ENCODE measurements at regions not wholly inside any gene's neighbourhood (a gene's known extent, or its start where the extent isn't known, plus 50 kb on each side); places are given as distances from the start of the nearest gene placed in this dataset.

GRCh38 chr21:38734646-38735365, 70.9 kb upstream of the ETS2 start:
- H3K4me2 ChIP-seq (ENCODE audit: insufficient read depth, low read length): peak overlapping the region; percentile 85
- dilution Hi-C loops (cut with MboI; ENCODE audit: extremely low pct_ligation_motif_present, low sequenced_read_pairs) (loop anchor here (25.0 kb wide), 1 partner anchor 427 kb away; no protein-coding TSS in a partner anchor), intact Hi-C loops (cut with micrococcal nuclease) (loop anchor here (1.0 to 5.0 kb wide), 8 partner anchors 62 to 440 kb away; partner anchors contain the start of gene ETS2)
- no peaks in the 10 kb centered on the region for H3K79me2 ChIP-seq (ENCODE audit: control insufficient read depth, insufficient read depth, low read length)
- TF ChIP-seq FOS (IDR thresholded peaks at IDR 0.05; ENCODE audit: borderline replicate concordance, insufficient read depth, low read length) (no peak), GATA2 (IDR thresholded peaks at IDR 0.05; ENCODE audit: insufficient read depth, insufficient read length, low read depth, low read length) (no peak), POLR2AphosphoS5 (IDR thresholded peaks at IDR 0.05; ENCODE audit: insufficient read depth, low read depth, low read length) (no peak), MYC (IDR thresholded peaks at IDR 0.05; ENCODE audit: low read depth, low read length) (no peak), POLR2A (IDR thresholded peaks at IDR 0.05; ENCODE audit: low read depth, low read length) (no peak), EZH2 (IDR thresholded peaks at IDR 0.05; ENCODE audit: borderline replicate concordance, low read depth, low read length, severe bottlenecking) (no peak)
- TF ChIP-seq, protein P1, sequence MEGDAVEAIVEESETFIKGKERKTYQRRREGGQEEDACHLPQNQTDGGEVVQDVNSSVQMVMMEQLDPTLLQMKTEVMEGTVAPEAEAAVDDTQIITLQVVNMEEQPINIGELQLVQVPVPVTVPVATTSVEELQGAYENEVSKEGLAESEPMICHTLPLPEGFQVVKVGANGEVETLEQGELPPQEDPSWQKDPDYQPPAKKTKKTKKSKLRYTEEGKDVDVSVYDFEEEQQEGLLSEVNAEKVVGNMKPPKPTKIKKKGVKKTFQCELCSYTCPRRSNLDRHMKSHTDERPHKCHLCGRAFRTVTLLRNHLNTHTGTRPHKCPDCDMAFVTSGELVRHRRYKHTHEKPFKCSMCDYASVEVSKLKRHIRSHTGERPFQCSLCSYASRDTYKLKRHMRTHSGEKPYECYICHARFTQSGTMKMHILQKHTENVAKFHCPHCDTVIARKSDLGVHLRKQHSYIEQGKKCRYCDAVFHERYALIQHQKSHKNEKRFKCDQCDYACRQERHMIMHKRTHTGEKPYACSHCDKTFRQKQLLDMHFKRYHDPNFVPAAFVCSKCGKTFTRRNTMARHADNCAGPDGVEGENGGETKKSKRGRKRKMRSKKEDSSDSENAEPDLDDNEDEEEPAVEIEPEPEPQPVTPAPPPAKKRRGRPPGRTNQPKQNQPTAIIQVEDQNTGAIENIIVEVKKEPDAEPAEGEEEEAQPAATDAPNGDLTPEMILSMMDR (IDR thresholded peaks at IDR 0.05; ENCODE audit: extremely low read depth in 1 of 2, insufficient read depth in 1 of 2, low read depth in 1 of 2, low read length in 2 of 2): no peak
- TF ChIP-seq, protein P2, sequence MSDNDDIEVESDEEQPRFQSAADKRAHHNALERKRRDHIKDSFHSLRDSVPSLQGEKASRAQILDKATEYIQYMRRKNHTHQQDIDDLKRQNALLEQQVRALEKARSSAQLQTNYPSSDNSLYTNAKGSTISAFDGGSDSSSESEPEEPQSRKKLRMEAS (IDR thresholded peaks at IDR 0.05; ENCODE audit: insufficient read depth, insufficient read length): no peak
- H3K36me3 ChIP-seq (ENCODE audit: control insufficient read depth in 2 of 2, extremely low read depth in 1 of 2, insufficient read depth in 2 of 2, low read length in 2 of 2): no peaks in the 10 kb centered on the region
- POLR2A ChIA-PET: no interaction called here
- H3K9me1 ChIP-seq (replicated peaks; ENCODE audit: control insufficient read depth, extremely low read depth, insufficient read depth, low read length): no peaks in the 10 kb centered on the region
- H4K20me1 ChIP-seq (replicated peaks; ENCODE audit: control insufficient read depth, extremely low read depth, insufficient read depth, low read length): no peaks in the 10 kb centered on the region
- peak overlapping the region in 1 of 3 experiments; percentile 12 for H3K4me3 ChIP-seq (replicated peaks in 1 of 3; ENCODE audit: insufficient read depth in 1 of 3, low read depth in 1 of 3, low read length in 3 of 3)
- no peak overlapping the region for H3K9ac ChIP-seq (replicated peaks; ENCODE audit: extremely low read depth, insufficient read depth, low read length)
- no peaks in the 10 kb centered on the region for H3K9me3 ChIP-seq (replicated peaks; ENCODE audit: control insufficient read depth, insufficient read depth, low read length)
- no TSS peak for BruUV-seq (replicated peaks)
- peaks cover 9% of the 10 kb centered on the region for H3K4me1 ChIP-seq (ENCODE audit: control insufficient read depth, extremely low read depth, insufficient read depth, low read length)
- peak overlapping the region; percentile 93 for H2AFZ ChIP-seq (ENCODE audit: low read depth, low read length)
- H3K27me3 ChIP-seq (ENCODE audit: control insufficient read depth in 2 of 2, insufficient read depth in 2 of 2, low read length in 2 of 2): peaks cover 3% of the 10 kb centered on the region in 2 experiments
- CTCF ChIA-PET: interaction anchor here (0.5 to 6.0 kb wide), 31 partner anchors 9 to 640 kb away, joined by 3 to 82 read pairs (median 4); no protein-coding TSS in a partner anchor
- H3K27ac ChIP-seq (ENCODE audit: insufficient read depth, low read depth, low read length): no peak overlapping the region
- peak; percentile 12 for FAIRE-seq
- DNase-seq (ENCODE audit: low read depth, low spot score): no peak

Data from endothelial cell of umbilical vein (primary cell).